NCI-H2029 treated with DMSO at 0.1 percent for 48 hours (cell line): ENCODE measurements at regions not wholly inside any gene's neighbourhood (a gene's known extent, or its start where the extent isn't known, plus 50 kb on each side); places are given as distances from the start of the nearest gene placed in this dataset.

Experiments used
- DNase-seq: peaks from one replicate; lab custom pipeline; 2025; lab: John Stamatoyannopoulos, UW

DNA sequence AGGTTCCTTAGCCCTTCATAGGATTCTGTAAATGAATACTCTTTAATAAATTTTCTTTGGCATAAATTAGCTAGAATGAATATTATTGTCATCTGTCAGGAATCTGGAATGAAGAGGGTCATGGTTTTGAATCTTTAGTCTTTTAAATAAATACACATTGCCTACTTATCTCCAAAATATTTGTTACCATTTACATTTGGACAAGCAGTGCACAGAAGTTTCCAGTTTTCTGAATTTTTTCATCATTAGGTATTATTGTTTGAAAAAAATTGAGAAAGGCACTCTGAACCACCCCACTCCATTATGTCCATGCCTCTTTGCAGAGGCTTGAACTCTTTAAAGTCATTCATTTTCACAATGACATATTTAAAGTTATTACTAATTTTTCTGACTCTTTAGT is 549.0 kb upstream of the LUZP2 start:
- no peak for DNase-seq

DNA sequence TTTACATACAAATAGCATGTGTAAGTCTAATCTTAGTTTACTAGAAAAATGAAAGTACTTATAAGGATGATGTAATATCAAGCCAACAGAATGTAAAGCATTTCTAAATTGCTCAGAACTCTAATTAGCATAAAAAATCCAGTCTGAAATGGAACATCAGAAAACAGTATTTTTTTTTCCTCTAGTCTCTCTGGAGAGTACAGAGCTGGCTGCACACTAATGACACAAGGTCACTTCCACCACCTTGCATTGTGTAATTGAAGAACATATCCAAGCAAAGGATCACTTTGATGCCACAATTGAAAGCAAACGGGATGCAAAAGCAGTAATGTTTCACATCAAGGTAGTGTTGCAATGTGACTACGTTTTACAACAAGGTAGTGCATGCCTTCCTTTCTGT is 548.0 kb upstream of the LUZP2 start:
- no peak for DNase-seq

DNA sequence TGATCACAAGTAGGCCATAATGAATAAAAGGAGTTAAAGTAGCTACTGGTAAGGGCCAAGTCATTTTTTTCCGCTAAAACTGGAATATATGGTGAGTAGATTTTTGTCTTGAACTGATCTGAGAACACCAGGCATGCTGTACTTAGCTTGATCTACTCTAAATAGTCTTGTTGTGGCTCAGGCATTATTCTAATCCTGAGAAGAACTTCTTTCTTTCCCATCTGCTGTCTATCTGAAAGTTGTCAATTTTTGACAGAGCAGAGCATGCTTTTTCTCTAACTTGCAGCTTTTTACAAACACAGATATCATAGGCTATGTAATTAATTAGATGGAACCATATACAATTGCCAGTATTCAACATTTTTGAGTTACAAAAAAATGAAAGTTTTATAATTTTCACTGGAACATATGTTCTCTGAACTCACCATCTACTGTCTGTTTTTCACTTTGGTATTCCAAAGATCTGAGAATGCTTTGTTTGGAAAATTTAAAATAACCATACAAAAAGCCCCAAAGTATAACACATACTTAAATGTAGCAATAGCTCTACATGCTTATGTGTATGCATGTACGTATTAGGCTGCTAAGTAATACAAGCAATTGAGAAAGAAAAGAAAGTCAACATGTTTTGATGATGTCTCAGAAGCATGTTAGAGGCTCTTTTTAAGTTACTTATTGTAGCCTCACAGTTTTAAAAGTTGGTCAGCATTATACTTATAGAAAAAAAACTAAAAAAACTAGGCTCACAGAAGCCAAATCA is 542.7 kb upstream of the LUZP2 start:
- no peak for DNase-seq

DNA sequence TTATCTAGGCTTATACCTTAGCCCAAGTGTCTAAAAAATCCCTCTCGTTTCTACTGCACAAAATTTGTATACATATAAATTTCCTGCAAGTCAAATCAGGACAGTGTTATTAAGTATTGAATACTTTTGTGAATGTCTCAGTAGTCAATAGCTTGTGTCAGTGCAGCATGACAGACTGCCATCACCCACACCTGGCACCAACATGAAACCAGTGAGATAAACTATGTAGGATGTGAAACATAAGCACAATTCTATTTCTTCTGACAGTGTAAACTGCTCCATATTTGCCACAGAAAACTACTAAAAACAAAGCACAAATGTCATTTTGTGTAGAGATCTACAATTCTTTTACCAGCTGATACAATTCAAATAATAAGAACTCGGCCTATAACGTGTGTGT is 542.1 kb upstream of the LUZP2 start:
- no peak for DNase-seq

DNA sequence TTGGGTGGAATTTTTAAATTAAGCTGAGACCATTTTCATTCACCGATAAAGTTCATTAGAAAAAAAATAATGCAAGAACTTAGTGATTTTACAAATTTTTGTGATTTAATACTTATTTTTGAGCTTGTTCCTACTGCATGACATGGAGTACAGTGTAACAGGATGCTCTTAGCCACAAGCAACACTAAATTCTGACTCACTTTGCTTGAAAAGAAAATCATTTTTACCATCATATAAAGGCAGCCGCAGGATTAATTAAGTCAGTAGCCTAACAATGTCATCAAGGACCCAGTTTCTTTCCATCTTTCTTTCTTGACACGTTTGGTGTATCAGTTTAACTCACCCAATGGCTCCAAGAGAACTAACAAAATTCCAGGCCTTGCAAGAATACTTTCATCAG is 540.3 kb upstream of the LUZP2 start:
- DNase-seq = no peak

DNA sequence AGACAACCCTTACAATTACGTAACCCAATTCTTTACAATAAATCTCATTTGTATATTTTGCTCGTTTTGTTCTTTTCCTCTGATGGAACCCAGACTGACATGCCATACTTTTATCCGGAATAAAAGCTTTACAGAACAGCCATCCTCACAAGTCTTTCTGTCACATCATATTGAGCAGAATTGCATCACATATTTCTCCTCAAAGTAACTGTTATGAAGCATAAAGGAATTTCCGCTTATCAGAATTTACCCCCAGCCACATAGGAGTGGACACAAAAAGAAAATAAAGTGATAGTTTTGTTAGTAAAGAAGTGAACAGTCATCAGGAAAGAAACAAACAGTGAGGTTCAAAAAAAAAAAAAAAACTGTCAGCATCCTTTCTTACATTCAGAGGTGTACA is 539.5 kb upstream of the LUZP2 start:
- no peak for DNase-seq

DNA sequence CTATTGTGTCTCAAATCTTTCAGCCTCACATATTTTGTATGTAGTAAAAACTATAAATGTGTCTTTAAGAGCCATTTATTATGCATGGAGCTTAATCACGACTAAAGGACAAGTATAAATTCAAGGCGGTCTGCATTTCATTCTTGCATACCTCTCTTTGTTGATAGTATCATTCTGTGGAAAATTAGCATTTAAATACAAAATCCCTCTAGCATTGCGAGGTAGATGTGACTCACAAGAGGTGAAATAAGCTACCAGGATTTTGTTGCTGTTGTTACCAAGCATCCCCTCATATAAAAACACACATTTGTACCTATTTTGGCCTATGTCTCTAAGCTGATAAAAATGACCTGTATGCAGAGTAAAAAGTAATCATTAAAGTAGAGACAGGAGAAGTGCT is 537.4 kb upstream of the LUZP2 start:
- DNase-seq = no peak

DNA sequence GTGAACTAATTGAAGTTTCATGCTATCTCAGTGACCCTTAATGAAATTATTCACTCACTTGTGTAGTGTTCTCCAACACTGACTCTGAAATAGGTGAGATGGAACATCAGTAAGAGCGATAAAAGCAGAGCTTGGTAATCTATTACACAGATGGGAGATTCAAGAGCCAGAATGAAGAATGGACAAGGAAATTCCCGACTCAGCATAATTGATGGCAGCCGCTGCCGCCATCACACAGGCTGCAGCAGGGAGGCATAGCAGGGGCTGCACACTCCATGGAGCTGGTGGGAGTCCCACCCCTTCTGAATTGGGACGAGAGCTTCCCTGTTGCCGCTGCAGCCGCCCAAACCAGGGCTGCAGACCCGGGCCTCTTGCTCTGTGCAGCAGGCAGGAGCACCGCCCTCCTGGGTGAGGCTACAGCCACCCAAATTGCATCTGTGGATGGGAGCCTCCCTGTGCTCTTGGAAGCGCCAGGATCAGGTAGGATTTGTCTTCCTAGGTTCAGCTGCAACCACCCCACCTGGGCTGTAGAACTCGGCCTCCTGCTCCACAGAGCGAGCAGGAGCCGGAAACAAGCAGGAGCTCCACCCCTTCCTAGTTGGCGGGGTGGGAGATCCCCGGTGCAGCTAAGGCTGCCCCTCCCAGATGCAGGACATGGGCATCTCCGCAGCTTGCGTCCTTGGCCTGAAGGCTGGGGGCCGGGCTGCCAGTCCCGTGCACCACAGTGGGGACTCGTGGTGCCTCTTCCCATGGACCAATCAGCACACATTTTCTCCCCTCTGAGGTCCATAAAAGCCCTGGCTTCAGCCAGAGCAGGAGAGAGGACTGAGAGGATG is 535.1 kb upstream of the LUZP2 start:
- DNase-seq = no peak

DNA sequence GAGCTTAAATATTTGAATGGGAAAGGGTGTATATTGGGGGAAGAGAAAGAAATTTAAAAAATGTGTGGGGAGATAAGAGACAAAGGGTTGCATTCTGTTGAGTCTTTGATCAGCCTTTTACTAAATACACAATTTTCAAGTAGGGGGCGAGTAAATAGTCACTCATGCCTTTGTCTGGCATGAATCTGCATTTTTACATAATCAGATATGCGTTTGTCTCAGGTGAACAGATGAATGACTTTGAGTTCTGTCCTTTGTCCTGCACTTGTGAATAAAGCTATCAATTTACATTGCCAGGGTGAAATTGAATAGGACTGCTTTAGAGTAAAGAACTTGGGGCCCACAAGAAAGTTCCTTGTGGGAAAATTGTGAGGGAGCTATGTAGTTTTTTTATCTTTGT is 523.6 kb upstream of the LUZP2 start:
- no peak for DNase-seq

DNA sequence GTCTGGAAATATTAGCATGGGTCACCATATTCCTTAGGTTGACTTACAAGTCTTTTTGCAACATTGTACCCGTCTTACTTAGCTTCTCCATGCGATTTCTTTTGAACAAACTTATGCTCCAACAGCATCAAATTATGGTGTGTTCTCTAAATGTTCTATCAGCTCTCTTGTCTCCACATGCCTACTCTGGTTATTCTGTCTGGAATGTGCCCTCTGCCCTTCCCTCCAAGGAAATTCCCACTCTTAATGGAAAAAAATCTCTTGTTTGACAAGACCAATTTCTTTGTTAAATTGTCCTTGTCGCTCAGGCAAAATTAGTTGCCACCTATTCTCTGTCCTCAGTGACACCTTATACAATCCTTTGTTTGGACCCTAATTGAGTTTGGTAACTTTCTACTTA is 522.8 kb upstream of the LUZP2 start:
- DNase-seq = no peak

DNA sequence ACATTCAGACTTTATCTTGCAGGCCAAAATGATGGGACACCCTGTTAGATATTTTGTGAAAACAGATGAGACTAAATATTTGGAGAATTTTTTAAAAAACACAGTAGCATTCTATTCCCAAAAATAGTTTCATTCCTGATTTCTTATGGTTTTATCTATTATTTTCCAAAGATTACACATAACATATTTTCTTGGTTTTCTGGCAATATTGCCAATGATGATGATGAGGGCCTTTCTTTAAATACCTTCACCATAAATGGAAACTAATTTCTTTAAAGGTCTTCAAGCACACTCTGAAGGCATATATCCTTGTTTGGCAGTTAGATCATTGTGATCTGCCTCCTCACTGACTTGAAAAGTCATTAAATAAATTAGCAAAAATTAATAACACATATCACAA is 522.3 kb upstream of the LUZP2 start:
- no peak for DNase-seq

DNA sequence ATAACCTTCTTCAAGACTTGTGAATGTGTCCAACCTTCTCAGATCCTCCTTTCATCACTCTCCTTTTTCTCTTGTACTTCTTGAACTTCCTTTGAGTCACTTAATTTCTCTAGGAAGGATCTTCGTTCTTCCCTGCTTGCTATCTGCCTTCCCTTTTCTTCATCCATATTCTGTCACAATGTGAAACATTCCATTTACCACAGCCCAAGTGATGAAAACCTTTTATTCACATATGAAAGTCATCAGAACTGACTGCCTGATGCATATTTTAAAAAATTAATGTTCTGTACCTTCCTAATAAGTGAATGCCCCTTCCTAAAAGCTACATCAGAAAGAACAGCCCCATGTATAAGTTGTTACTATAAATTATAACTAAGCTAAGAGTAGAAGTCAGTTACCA is 520.4 kb upstream of the LUZP2 start:
- no peak for DNase-seq

DNA sequence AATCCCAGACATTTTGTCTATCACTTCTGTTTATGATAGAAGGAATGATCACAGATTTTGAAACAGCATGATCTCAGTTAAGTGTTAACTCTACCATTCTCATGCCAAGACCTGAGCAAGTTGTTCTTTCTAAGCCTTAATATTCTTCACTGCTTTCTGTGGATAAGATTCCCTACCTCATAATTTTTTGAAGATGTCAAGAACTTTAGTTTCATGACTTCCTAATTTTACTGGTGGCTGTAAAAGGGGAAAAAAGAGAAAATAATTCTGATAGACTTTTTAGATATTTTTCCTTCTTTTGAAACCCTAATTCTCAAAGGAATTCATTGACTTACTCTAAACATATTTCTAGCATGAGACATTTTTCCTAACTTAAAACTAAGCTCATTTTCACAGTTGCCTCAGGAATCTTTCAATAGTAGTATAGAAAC is 520.0 kb upstream of the LUZP2 start:
- no peak for DNase-seq

DNA sequence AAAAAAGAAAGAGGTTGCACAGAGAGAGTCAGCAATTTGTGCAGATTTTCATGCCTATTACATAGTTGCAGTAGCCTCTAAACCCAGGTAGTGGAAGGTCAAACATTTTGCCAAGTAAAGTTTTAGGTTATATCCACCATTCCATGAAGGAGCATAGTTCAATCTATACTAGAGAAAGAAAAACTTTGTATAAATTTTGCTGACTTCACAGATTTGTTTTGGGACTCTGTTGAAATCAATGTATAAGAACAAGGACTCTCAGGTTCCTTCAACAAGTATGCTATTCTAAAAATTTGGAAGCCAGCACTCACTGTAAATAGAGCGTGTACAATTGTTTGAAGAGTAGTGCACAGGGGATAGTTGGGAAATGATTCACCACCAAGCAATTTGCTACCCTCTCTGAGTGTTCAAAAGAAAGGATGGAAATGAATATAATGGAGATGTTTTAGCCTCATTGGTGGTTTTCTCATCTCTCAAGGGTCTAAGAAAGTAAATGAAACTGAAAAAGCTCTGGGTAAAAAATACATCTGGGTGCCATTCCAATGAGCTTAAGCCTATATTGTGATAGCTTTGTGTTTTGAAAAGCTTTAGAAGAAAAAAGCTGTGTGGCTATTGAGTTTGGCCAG is 508.4 kb upstream of the LUZP2 start:
- no peak for DNase-seq

DNA sequence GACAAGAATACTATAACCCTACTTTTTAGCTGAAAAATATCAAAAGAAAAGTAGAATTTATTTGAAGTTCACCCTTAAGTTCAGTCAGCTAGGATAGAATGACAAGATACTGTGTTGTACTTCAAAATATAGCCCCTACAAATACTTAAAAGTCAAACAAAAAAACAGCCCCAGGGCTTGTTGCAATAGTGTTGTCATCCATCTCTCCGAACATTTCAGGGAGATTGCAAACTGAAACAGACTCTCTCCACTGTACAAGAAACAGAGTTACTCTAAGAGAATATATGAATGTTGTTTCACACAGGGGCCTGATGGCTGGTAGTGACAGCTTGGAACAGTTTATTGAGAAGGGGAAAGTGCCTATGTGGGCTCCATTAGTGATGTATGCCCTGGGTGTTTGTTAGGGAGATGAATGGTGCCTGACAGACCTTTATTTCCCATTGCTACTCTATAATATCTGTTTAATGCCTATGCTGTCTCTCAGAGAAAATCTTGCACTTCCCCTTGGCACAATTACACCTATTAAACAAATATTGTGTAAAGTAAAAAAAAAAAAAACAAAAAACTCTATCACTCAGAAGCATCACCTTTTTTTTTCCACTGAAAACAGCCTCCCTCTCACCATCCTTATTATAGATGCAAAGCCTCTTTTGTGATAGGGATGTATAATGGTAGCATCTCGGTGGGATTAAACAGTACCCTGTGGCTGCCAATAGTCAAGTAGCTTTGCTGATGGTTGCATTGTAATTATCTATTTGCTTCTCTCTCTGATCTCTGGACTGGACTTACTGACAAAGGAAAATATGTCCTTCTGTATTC is 506.3 kb upstream of the LUZP2 start:
- no peak for DNase-seq

DNA sequence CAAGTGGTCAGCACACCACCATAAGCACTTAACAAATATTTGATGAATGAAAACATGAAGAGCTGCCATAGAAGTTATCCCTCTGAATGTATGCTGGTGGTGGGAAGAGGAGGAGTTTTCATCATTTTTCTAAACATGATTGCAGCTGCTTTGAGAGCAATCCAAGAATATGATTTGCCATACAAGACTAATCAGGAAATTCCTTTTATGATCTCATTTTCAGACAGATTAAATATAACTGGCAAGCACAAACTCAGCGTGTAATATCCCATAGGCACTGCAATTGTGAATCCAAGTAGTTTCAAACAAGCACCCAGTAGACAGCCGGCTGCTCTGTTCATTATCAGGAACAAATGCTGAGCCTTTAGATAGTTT is 505.7 kb upstream of the LUZP2 start:
- DNase-seq = no peak

DNA sequence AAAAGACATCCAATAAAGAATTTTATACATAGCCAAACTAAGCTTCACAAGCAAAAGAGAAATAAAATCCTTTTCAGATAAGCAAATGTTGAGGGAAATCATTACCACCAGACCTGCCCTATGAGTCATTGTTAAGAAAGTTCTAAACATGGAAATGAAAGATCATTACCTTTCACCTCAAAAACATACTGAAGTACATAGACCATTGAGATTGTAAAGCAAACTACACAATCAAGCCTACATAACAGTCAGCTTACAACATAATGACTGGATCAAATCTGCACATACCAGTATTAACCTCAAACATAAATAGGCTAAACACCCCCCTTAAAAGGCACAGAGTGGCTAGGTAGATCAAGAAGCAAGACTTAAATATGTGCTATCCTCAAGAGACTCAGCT is 501.0 kb upstream of the LUZP2 start:
- no peak for DNase-seq

DNA sequence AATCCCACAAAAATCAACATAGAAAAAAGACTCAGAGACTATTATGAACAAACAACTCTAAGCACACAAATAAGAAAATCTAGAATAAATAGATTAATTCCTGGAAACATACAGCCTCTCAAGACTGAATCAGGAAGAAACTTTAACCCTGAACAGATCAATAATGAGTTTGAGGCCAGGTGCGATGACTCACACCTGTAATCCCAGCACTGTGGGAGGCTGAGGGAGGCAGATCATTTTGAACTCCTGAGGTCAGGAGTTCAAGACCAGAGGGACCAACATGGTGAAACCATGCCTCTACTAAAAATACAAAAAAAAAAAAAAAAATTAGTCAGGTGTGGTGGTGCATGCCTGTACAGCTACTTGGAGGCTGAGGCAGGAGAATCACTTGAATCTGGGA is 499.5 kb upstream of the LUZP2 start:
- no peak for DNase-seq

DNA sequence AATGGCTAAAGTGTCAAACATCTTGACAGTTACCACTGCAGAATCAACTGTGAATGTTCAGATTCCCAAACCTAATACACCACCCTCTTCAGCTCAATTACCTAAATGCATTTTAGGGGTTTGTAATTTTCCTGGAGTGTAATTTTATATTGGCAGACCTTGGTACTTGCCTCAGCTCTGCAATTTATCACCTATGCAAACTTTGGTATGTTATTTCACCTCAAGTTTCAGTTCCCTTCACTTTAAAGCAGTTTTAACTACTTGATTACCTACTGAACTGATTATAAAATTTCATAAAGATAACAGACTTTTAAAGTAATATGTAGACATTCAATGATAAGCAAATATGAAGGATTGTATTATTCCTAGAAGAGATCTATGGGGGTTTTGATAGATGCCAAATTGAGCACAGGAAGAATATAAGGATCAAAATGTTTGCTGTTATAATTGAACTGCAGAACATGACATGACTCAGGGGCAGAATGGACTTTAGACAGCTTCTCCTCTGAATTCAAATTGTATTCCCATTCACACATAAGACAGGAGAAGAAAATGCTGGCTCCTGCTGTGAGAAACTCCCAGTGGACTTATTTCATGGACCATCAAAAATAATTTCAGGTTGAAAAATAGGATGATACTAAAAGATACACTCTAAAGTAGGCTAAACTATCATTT is 491.5 kb upstream of the LUZP2 start:
- DNase-seq = no peak

DNA sequence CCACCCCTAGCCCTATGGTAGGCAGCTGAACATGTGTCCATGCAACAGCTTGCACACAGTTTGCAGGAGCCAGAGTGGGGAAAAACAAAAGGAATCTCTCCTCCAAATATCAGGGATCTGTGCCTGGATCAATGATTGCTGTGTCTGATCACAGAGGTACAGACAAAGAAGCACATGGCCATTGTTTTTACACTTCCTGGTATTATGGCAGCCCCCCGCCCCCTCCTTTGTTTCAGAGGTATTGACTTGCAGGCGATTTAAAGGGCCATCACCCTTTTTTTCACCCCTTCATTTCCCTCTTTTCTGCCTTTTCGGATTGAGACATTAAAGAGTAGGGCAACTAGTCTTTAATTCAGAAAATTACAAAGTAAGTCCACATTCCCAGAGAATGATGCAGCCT is 453.0 kb upstream of the LUZP2 start:
- DNase-seq = no peak

DNA sequence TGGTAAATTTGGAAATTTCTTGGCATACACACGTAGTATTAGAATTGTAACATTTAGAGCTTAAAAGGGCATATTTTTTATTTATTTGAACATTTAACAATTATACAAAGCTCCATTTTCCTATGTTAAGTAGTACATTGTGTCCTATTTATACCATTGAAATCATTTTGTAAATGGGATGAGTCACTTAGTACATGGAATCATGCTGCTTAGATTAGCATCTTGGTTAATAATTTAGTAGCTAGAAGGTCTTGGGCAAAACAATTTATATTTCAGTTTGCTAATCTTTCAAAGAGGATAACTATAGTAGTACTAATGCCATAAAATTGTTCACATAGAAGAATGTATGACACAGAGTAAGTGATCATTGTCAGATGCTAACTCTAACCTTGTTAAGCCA is 450.1 kb upstream of the LUZP2 start:
- no peak for DNase-seq

DNA sequence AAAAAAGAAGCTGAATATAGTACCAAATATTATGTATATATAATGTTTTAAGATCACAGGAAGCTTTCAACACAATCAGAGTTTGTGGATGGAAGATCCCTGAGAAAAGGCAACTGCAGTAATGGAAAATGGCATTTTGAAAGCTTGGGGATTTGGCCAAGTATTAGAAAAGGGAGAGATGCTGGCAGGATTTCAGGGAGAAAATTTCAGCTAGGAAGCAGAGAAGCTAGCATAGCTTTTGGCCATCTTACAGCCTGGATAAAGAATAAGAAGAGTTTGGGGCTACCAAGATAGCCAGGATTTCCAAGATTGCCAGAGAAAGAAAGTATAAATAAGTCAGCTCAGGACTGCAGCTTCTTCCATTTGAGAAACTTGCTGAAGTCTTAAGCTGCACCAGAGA is 440.8 kb upstream of the LUZP2 start:
- DNase-seq = no peak
